Endodermal cell (in vitro differentiated cells): ENCODE measurements at regions not wholly inside any gene's neighbourhood (a gene's known extent, or its start where the extent isn't known, plus 50 kb on each side); places are given as distances from the start of the nearest gene placed in this dataset.

Source experiments
- DNase-seq: peaks from one replicate; pipeline ENCODE4 v3.0.0-alpha.2; 2017
- H3K27ac ChIP-seq: 2 replicates; pipeline ENCODE4 v1.5.1; 2013; ENCODE audit warnings: mild to moderate bottlenecking, low read depth, low read length, moderate library complexity
- H3K27me3 ChIP-seq: 2 replicates; pipeline ENCODE4 v1.6.1; 2013; ENCODE audit warnings: mild to moderate bottlenecking, low read length, moderate library complexity; ENCODE audit not compliant: insufficient read depth, control insufficient read depth, poor library complexity, severe bottlenecking
- H3K36me3 ChIP-seq: 2 replicates; pipeline ENCODE4 v1.7.0; 2013; ENCODE audit warnings: mild to moderate bottlenecking, low read length, moderate library complexity; ENCODE audit not compliant: control insufficient read depth, insufficient read depth
- H3K4me1 ChIP-seq: one replicate; pipeline ENCODE4 v1.7.0; 2013; ENCODE audit warnings: low read length; ENCODE audit not compliant: control insufficient read depth, insufficient read depth
- H3K4me3 ChIP-seq: 2 replicates; pipeline ENCODE4 v1.5.1; 2013; ENCODE audit warnings: mild to moderate bottlenecking, low read length, moderate library complexity
- H3K9ac ChIP-seq: 2 replicates; pipeline ENCODE4 v1.6.1; 2013; ENCODE audit warnings: mild to moderate bottlenecking, low read length, moderate library complexity; ENCODE audit not compliant: poor library complexity, severe bottlenecking; ENCODE audit errors: extremely low read depth
- H3K9me3 ChIP-seq: 2 replicates; pipeline ENCODE4 v1.6.1; 2013; ENCODE audit warnings: mild to moderate bottlenecking, low read length, moderate library complexity; ENCODE audit not compliant: control insufficient read depth
- H3K27ac Mint-ChIP-seq: 2 replicates; pipeline ENCODE4 v1.8.0; 2020; ENCODE audit warnings: mixed read lengths
- H3K27me3 Mint-ChIP-seq: 2 replicates; pipeline ENCODE4 v1.8.0; 2021; ENCODE audit warnings: mild to moderate bottlenecking, mixed read lengths; ENCODE audit not compliant: insufficient read depth
- H3K36me3 Mint-ChIP-seq: 2 replicates; pipeline ENCODE4 v1.8.0; 2020; ENCODE audit warnings: low read depth, mixed read lengths
- H3K4me1 Mint-ChIP-seq: 2 replicates; pipeline ENCODE4 v1.8.0; 2020; ENCODE audit warnings: mixed read lengths
- H3K4me3 Mint-ChIP-seq: 2 replicates; pipeline ENCODE4 v1.8.0; 2020; ENCODE audit warnings: mild to moderate bottlenecking, moderate library complexity, mixed read lengths
- H3K9me3 Mint-ChIP-seq: 2 replicates; pipeline ENCODE4 v1.8.0; 2020; ENCODE audit warnings: mild to moderate bottlenecking, mixed read lengths
- WGBS, 2 experiments: methylation state at CpG; one replicate each; pipeline versions ENCODE4 v1.1.5 to v1.1.7; 2013; ENCODE audit warnings: missing lambda C conversion rate in 2 of 2, mixed read lengths in 1 of 2; ENCODE audit not compliant: insufficient coverage in 1 of 2, insufficient read length in 1 of 2; 5-methylcytosine and 5-hydroxymethylcytosine counted together
- TF ChIP-seq, protein P1 (sequence below): fragments of 200-600 bp; sonication (generic); conservative IDR thresholded peaks from 2 replicates; pipeline ENCODE4 v1.5.0; 2021; ENCODE audit warnings: antibody characterized with exemption, mild to moderate bottlenecking

DNA sequence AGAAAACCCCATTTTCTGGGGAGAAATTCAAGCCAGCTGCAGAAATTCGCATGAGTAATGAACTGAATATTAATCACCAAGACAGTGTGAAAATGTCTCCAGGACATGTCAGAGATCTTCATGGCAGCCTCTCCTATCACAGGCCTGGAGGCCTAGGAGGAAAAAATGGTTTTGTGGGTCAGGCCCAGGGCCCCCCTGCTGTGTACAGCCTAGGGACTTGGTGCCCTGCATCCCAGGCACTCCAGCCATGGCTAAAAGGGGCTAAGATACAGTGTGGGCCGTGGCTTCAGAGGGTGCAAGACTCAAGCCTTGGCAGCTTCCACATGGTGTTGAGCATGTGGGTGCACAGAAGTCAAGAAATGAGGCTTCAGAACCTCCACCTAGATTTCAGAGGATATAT is 185.9 kb upstream of the GATB start:
- 75 to 100% methylated on average over 1 to 2 of the region's 2 CpGs for WGBS, 2 experiments

DNA sequence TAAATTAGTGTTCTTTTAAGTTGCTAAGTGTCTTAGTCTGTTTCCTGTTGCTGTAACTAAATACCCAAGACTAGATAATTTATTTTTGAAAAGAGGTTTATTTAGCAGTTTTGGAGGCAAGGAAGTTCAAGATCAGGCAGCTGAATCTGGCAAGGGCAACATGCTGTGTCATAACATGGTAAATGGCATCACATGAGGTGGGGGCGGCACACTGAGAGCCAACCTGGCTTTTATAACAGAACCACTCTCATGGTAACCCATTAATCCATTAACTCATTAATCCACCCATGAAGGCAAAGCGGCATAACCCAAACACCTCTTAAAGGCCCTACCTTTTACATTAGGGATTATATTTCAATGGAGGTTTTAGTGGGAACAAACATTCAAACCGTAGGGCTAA is 182.2 kb upstream of the GATB start:
- Mint-ChIP-seq H3K9me3 (peaks cover 38% of the 10 kb centered on the region), H3K27ac (no peak overlapping the region), H3K27me3 (no peaks in the 10 kb centered on the region), H3K4me1 (no peaks in the 10 kb centered on the region), H3K4me3 (no peak overlapping the region), H3K36me3 (peaks cover 6% of the 10 kb centered on the region)
- no peaks in the 10 kb centered on the region for H3K4me1 ChIP-seq
- H3K36me3 ChIP-seq: no peaks in the 10 kb centered on the region
- no peak overlapping the region for H3K27ac ChIP-seq
- no peak for DNase-seq
- peaks cover 24% of the 10 kb centered on the region for H3K9me3 ChIP-seq
- H3K27me3 ChIP-seq: no peaks in the 10 kb centered on the region
- TF ChIP-seq, protein P1, sequence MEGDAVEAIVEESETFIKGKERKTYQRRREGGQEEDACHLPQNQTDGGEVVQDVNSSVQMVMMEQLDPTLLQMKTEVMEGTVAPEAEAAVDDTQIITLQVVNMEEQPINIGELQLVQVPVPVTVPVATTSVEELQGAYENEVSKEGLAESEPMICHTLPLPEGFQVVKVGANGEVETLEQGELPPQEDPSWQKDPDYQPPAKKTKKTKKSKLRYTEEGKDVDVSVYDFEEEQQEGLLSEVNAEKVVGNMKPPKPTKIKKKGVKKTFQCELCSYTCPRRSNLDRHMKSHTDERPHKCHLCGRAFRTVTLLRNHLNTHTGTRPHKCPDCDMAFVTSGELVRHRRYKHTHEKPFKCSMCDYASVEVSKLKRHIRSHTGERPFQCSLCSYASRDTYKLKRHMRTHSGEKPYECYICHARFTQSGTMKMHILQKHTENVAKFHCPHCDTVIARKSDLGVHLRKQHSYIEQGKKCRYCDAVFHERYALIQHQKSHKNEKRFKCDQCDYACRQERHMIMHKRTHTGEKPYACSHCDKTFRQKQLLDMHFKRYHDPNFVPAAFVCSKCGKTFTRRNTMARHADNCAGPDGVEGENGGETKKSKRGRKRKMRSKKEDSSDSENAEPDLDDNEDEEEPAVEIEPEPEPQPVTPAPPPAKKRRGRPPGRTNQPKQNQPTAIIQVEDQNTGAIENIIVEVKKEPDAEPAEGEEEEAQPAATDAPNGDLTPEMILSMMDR: no peak
- WGBS, 2 experiments: 87 to 100% methylated on average over 1 to 3 of the region's 3 CpGs
- H3K9ac ChIP-seq: no peak overlapping the region
- no peak overlapping the region for H3K4me3 ChIP-seq

More for the DNA sequence above, 185.9 kb upstream of the GATB start:
- no peak overlapping the region for H3K4me3 Mint-ChIP-seq
- no peaks in the 10 kb centered on the region for H3K27me3 ChIP-seq
- H3K4me3 ChIP-seq: no peak overlapping the region
- TF ChIP-seq, protein P1: no peak
- H3K4me1 Mint-ChIP-seq: no peaks in the 10 kb centered on the region
- no peaks in the 10 kb centered on the region for H3K36me3 ChIP-seq
- no peak overlapping the region for H3K9ac ChIP-seq
- peaks cover 6% of the 10 kb centered on the region for H3K36me3 Mint-ChIP-seq
- no peak overlapping the region for H3K27ac ChIP-seq
- H3K9me3 ChIP-seq: peaks cover 25% of the 10 kb centered on the region
- peaks cover 1% of the 10 kb centered on the region for H3K27me3 Mint-ChIP-seq
- peaks cover 47% of the 10 kb centered on the region for H3K9me3 Mint-ChIP-seq
- no peak for DNase-seq
- no peaks in the 10 kb centered on the region for H3K4me1 ChIP-seq
- no peak overlapping the region for H3K27ac Mint-ChIP-seq

DNA sequence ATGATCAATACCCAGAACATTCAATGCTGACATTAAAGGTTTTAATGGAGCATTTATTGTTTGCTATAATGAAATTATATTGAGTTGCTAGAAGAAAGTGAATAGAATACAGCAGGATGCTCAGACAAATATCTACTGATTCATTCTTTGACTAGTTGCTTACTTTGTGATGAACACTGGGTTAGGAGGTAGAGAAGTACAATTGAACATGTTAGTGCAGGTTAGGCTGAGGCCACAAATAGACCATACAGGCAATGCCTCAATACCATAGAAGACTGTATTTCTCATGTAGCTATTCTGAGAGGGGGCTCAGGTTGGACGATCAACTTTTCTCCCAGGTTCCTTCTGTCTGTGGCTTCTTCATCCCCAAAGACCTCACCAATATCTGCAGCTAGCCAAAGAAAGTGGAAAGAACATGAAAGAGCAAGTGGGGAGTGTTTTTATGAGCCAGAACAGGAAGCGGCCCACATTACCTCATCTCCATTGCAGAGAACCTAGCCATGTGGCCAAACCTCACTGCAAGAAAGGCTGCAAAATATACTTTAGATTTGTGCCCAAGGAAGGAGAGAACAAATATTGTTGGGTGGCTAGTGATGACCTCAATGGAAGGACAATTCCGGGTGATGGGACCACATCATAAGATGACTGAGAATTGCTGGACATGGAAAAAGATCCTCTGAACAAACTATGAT is 180.3 kb upstream of the GATB start:
- Histone ChIP-seq H3K9ac (no peak overlapping the region), H3K4me1 (no peaks in the 10 kb centered on the region), H3K9me3 (peaks cover 5% of the 10 kb centered on the region), H3K36me3 (no peaks in the 10 kb centered on the region), H3K27me3 (peaks cover 8% of the 10 kb centered on the region), H3K27ac (no peak overlapping the region), H3K4me3 (no peak overlapping the region)
- H3K27ac Mint-ChIP-seq: no peak overlapping the region
- no peaks in the 10 kb centered on the region for H3K27me3 Mint-ChIP-seq
- TF ChIP-seq, protein P1: no peak
- WGBS, 2 experiments: 83 to 92% methylated on average over 1 to 3 of the region's 3 CpGs
- H3K36me3 Mint-ChIP-seq: peaks cover 1% of the 10 kb centered on the region
- peaks cover 19% of the 10 kb centered on the region for H3K9me3 Mint-ChIP-seq
- no peaks in the 10 kb centered on the region for H3K4me1 Mint-ChIP-seq
- H3K4me3 Mint-ChIP-seq: no peak overlapping the region
- DNase-seq: no peak
